ENCODE measurements at regions not wholly inside any gene's neighbourhood (a gene's known extent, or its start where the extent isn't known, plus 50 kb on each side); places are given as distances from the start of the nearest gene placed in this dataset.

DNA sequence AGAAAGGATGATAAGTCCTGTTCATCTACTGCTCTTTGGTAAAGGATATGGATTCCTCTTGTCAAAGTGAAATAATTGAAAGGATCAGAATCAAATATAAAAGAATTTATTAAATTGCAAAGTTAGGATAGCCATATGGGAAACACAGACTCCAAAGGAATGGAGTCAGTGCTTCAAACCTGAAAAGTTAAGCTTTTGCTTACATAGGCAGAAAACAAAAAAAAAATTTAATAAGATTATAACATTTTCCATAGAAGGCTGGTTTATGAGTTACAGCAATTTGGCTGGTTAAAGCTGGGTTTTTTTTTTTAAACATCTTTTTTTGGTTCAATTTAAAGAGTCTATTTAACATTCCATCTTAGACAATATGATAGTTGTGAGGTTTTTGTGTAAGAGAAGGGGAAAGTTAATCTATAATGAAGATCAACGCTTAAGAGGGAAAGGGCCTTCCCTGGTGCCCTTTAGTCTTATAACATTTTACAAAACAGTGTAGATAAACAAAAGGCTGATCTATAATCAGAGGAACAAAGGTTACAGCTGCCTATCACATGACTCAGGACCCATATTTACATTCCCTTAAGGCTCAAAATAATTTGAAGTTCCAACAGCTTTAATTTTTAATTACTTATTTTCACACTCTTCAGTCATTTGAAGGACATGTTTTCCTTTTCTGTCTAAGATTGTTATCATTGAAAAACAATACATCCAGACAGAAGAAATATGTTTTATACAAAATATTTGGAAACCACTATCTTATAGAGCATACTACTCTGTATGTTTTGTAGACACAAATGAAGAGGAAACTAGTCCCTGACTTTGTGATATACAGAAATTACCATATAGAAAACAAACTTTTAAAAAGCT lies 234.3 kb upstream of the MBL2 start:
- DNase-seq: no peak
- BruUV-seq (replicated peaks): no TSS peak
- Histone ChIP-seq H3F3A (ENCODE audit: insufficient read depth, low read depth) (no peaks in the 10 kb centered on the region), H3K4me3 (no peak overlapping the region), H4K20me1 (ENCODE audit: insufficient read depth) (no peaks in the 10 kb centered on the region; the same call in 1 of the 2 replicates), H3K9me2 (ENCODE audit: insufficient read depth) (no peaks in the 10 kb centered on the region), H3K79me2 (ENCODE audit: low read depth) (no peaks in the 10 kb centered on the region), H3K27me3 (ENCODE audit: insufficient read depth, low read depth) (no peaks in the 10 kb centered on the region), H3K36me3 (ENCODE audit: low read depth) (no peaks in the 10 kb centered on the region), H3K4me2 (no peak overlapping the region), H2AFZ (no peak overlapping the region), H3K9me3 (ENCODE audit: insufficient read depth, low read depth) (no peaks in the 10 kb centered on the region), H3K4me1 (replicated peaks; ENCODE audit: insufficient read depth) (no peaks in the 10 kb centered on the region), H3K27ac (no peak overlapping the region)
- POLR2A ChIA-PET (ENCODE audit: unreplicated experiment): interaction anchor here (0.6 kb wide), 1 partner anchor 64 kb away, joined by 7 read pairs; no protein-coding TSS in a partner anchor
- TF ChIP-seq, protein P1, sequence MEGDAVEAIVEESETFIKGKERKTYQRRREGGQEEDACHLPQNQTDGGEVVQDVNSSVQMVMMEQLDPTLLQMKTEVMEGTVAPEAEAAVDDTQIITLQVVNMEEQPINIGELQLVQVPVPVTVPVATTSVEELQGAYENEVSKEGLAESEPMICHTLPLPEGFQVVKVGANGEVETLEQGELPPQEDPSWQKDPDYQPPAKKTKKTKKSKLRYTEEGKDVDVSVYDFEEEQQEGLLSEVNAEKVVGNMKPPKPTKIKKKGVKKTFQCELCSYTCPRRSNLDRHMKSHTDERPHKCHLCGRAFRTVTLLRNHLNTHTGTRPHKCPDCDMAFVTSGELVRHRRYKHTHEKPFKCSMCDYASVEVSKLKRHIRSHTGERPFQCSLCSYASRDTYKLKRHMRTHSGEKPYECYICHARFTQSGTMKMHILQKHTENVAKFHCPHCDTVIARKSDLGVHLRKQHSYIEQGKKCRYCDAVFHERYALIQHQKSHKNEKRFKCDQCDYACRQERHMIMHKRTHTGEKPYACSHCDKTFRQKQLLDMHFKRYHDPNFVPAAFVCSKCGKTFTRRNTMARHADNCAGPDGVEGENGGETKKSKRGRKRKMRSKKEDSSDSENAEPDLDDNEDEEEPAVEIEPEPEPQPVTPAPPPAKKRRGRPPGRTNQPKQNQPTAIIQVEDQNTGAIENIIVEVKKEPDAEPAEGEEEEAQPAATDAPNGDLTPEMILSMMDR (conservative IDR thresholded peaks at IDR 0.05): no peak
- no peak for TF ChIP-seq EZH2 (IDR thresholded peaks at IDR 0.05; ENCODE audit: low read depth)
- intact Hi-C loops (cut with micrococcal nuclease; ENCODE audit: unreplicated experiment): no loop called here
- CTCF ChIA-PET: interaction anchor here (0.6 kb wide), 2 partner anchors 8 to 21 kb away, joined by 3 to 7 read pairs; no protein-coding TSS in a partner anchor

DNA sequence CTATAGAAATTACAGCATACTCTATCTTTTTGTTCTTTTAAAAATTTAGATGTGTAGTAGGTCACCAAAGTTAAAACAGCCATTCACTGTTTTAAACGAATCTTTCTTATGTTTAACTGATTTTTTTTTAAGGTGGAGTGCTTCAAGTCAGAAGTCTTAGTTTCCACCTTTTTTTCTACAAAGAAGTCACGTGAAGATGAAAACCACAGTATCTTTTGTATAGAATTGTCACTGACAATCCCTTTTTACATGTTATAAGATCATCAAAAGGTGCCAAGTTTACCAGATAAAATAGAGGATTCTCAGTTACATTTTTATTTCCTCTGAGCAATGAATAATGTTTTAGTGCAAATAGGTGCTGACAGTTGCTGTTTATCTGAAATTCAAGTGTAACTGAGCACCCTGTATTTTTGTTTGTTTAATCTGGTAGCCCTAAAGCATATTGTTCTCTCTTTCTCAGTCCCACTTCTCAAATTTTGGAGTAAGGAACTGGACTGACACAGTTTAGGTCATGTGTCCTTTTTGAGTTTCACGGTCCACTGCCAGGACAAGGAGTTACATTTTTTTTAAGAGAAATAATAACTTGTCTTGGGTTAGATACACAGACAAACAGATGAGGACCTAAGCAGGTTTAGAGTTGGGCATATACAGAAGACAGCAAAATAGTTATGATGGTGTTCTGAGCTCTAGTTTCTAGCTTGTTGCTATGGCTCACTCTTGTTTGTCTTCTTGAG lies 233.2 kb upstream of the MBL2 start:
- Histone ChIP-seq H3K36me3 (ENCODE audit: low read depth) (no peaks in the 10 kb centered on the region), H3K4me1 (replicated peaks; ENCODE audit: insufficient read depth) (no peaks in the 10 kb centered on the region), H3K79me2 (ENCODE audit: low read depth) (no peaks in the 10 kb centered on the region), H3K27ac (no peak overlapping the region), H3K9me3 (ENCODE audit: insufficient read depth, low read depth) (no peaks in the 10 kb centered on the region), H2AFZ (no peak overlapping the region), H3K9me2 (ENCODE audit: insufficient read depth) (no peaks in the 10 kb centered on the region), H4K20me1 (ENCODE audit: insufficient read depth) (no peaks in the 10 kb centered on the region; the same call in 1 of the 2 replicates), H3K4me2 (no peak overlapping the region), H3K27me3 (ENCODE audit: insufficient read depth, low read depth) (no peaks in the 10 kb centered on the region), H3F3A (ENCODE audit: insufficient read depth, low read depth) (no peaks in the 10 kb centered on the region), H3K4me3 (no peak overlapping the region)
- BruUV-seq (replicated peaks): no TSS peak
- TF ChIP-seq EZH2 (IDR thresholded peaks at IDR 0.05; ENCODE audit: low read depth): no peak
- TF ChIP-seq, protein P1 (conservative IDR thresholded peaks at IDR 0.05): no peak
- intact Hi-C loops (cut with micrococcal nuclease; ENCODE audit: unreplicated experiment): no loop called here
- no peak for DNase-seq
- ChIA-PET CTCF (interaction anchor here (0.6 kb wide), 1 partner anchor 9 kb away, joined by 3 read pairs; no protein-coding TSS in a partner anchor), POLR2A (ENCODE audit: unreplicated experiment) (no interaction called here)

DNA sequence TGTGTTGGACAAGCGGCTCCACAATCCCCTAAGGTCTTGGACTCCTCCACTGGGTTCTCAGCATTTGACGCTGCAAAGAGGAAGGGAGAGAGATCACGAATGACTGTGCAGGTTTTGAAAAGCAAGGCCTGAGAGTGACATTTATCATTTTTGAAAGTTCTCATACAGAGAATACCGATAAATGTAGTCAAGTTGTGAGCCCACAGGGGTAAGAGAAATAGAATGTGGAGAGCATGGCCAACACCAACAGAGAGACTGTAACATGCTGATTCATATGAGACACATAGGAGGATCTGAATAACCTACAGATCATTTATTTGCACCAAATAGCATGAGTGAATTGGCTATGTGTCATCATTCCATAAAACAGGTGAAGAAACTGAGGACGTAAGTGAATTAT lies 230.5 kb upstream of the MBL2 start:
- intact Hi-C loops (cut with micrococcal nuclease; ENCODE audit: unreplicated experiment): no loop called here
- ChIA-PET CTCF (no interaction called here), POLR2A (ENCODE audit: unreplicated experiment) (no interaction called here)
- no peaks in the 10 kb centered on the region for H3K9me3 ChIP-seq (ENCODE audit: insufficient read depth, low read depth)
- no peaks in the 10 kb centered on the region for H3K9me2 ChIP-seq (ENCODE audit: insufficient read depth)
- H3K79me2 ChIP-seq (ENCODE audit: low read depth): no peaks in the 10 kb centered on the region
- no peaks in the 10 kb centered on the region for H4K20me1 ChIP-seq (ENCODE audit: insufficient read depth)
- H3K27me3 ChIP-seq (ENCODE audit: insufficient read depth, low read depth): no peaks in the 10 kb centered on the region
- no peak overlapping the region for H3K27ac ChIP-seq
- H2AFZ ChIP-seq: no peak overlapping the region
- DNase-seq: no peak
- H3K36me3 ChIP-seq (ENCODE audit: low read depth): no peaks in the 10 kb centered on the region
- BruUV-seq (replicated peaks): no TSS peak
- H3K4me1 ChIP-seq (replicated peaks; ENCODE audit: insufficient read depth): no peaks in the 10 kb centered on the region
- no peak overlapping the region for H3K4me3 ChIP-seq
- no peak for TF ChIP-seq EZH2 (IDR thresholded peaks at IDR 0.05; ENCODE audit: low read depth)
- TF ChIP-seq, protein P1 (conservative IDR thresholded peaks at IDR 0.05): no peak
- no peak overlapping the region for H3K4me2 ChIP-seq
- H3F3A ChIP-seq (ENCODE audit: insufficient read depth, low read depth): no peaks in the 10 kb centered on the region
